ENCODE measurements at regions not wholly inside any gene's neighbourhood (a gene's known extent, or its start where the extent isn't known, plus 50 kb on each side); places are given as distances from the start of the nearest gene placed in this dataset.

DNA sequence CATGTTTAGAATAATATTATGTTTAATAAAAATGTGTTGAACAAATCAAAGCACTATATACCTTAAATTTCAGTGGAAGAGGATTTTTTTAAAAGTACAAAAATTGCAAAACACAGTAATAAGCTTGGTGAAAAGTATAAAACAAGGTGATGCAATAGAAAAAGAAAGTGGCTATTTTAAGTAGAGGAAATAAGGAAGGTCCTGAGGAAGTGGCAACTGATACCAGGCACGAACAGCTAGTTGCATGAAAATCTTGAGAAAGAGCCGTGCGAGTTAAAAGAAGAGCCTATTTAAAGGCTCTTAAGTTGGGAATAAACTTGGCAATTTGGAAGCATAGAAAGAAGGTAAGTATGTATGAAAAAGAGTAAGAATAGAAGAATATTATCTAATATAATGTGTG lies 1679.3 kb downstream of the LRRC4C start:
- no peak for DNase-seq (ENCODE audit: low read depth in 1 of 2, low spot score in 2 of 2)
- no peak overlapping the region for H2BK5ac ChIP-seq (ENCODE audit: low read depth, low read length)
- no peaks in the 10 kb centered on the region for H3K79me1 ChIP-seq (ENCODE audit: low read depth, low read length)
- 91% methylated on average over 3 of the region's 3 CpGs; no CpG with 5 or more reads in 1 of the 2 experiments for WGBS, 2 experiments (ENCODE audit: extremely low coverage in 1 of 2, insufficient coverage in 1 of 2, insufficient read length in 1 of 2, insufficient replicate concordance in 2 of 2, low coverage in 1 of 2, low lambda C conversion rate in 2 of 2, missing lambda C conversion rate in 1 of 2)
- H3K79me2 ChIP-seq (ENCODE audit: control insufficient read depth in 1 of 2, insufficient read depth in 2 of 2, low read length in 2 of 2) = no peaks in the 10 kb centered on the region
- no peak overlapping the region for H4K91ac ChIP-seq (replicated peaks; ENCODE audit: insufficient read length, low read length)
- no peaks in the 10 kb centered on the region for H3K23me2 ChIP-seq (ENCODE audit: low read depth, low read length)
- H3K18ac ChIP-seq (ENCODE audit: extremely low read depth, low read length) = no peak overlapping the region
- H2AFZ ChIP-seq (ENCODE audit: low read length) = no peak overlapping the region
- no peak overlapping the region for H3K4ac ChIP-seq (replicated peaks; ENCODE audit: insufficient read length, low read depth, low read length)
- no peak overlapping the region for H4K8ac ChIP-seq (ENCODE audit: extremely low read depth, insufficient read depth, low read length)
- H4K5ac ChIP-seq (ENCODE audit: insufficient read length, low read depth, low read length) = no peak overlapping the region
- H2BK12ac ChIP-seq (ENCODE audit: low read depth, low read length) = no peak overlapping the region
- no peaks in the 10 kb centered on the region for H3K27me3 ChIP-seq (replicated peaks in 1 of 4; ENCODE audit: control insufficient read depth in 3 of 4, extremely low read depth in 1 of 4, insufficient read depth in 3 of 4, low read length in 3 of 4)
- POLR2A ChIA-PET (ENCODE audit: partially characterized antibody) = no interaction called here
- CTCF ChIA-PET (ENCODE audit: partially characterized antibody) = interaction anchor here (1.3 kb wide), 1 partner anchor 345 kb away, joined by 4 read pairs; no protein-coding TSS in a partner anchor
- TF ChIP-seq SP4 (IDR thresholded peaks at IDR 0.05; ENCODE audit: low read length) (no peak), SP1 (IDR thresholded peaks at IDR 0.05; ENCODE audit: low read depth, low read length) (no peak), ZNF274 (IDR thresholded peaks at IDR 0.05; ENCODE audit: borderline replicate concordance, extremely low read depth, low read length) (no peak), HDAC2 (IDR thresholded peaks at IDR 0.05; ENCODE audit: borderline replicate concordance in 1 of 2, low read depth in 2 of 2, low read length in 2 of 2) (no peak), CBX8 (IDR thresholded peaks at IDR 0.05; ENCODE audit: borderline replicate concordance, low read depth, low read length) (no peak), TAF1 (IDR thresholded peaks at IDR 0.05; ENCODE audit: low read depth, low read length) (no peak), CBX5 (IDR thresholded peaks at IDR 0.05; ENCODE audit: low read depth, low read length) (no peak), TAF7 (optimal IDR thresholded peaks at IDR 0.05; ENCODE audit: borderline replicate concordance, low read depth, low read length) (no peak), SUZ12 (IDR thresholded peaks at IDR 0.05; ENCODE audit: low read length) (no peak)
- no peak overlapping the region for H3K4me2 ChIP-seq (ENCODE audit: insufficient read depth in 1 of 2, low read depth in 2 of 2, low read length in 2 of 2)
- no peak overlapping the region for H2BK120ac ChIP-seq (replicated peaks; ENCODE audit: low read depth, low read length)
- H2BK20ac ChIP-seq (ENCODE audit: low read length) = no peak overlapping the region
- H3K56ac ChIP-seq (replicated peaks; ENCODE audit: insufficient read length, low read depth, low read length) = no peak overlapping the region
- H3K14ac ChIP-seq (ENCODE audit: insufficient read length) = no peak overlapping the region
- no peaks in the 10 kb centered on the region for H3K36me3 ChIP-seq (ENCODE audit: control insufficient read depth in 2 of 4, insufficient read depth in 4 of 4, low read length in 3 of 4)
- H4K20me1 ChIP-seq (replicated peaks in 1 of 2; ENCODE audit: control insufficient read depth in 1 of 2, insufficient read depth in 2 of 2, low read length in 2 of 2) = no peaks in the 10 kb centered on the region
- no peak overlapping the region for H3K23ac ChIP-seq (ENCODE audit: insufficient read length)
- no peak overlapping the region for H2BK15ac ChIP-seq (ENCODE audit: low read length)
- no peak overlapping the region for H3K27ac ChIP-seq (ENCODE audit: low read depth, low read length)
- no peak overlapping the region for H2AK5ac ChIP-seq (ENCODE audit: low read depth, low read length)
- no peak overlapping the region for H3K4me3 ChIP-seq (ENCODE audit: extremely low read depth in 1 of 4, insufficient read depth in 2 of 4, low read depth in 3 of 4, low read length in 4 of 4)
- no peaks in the 10 kb centered on the region for H3K9me3 ChIP-seq (ENCODE audit: insufficient read depth in 2 of 2, low read depth in 1 of 2, low read length in 1 of 2)
- no peak for FAIRE-seq
- H3K9ac ChIP-seq (replicated peaks in 1 of 4; ENCODE audit: extremely low read depth in 1 of 4, low read depth in 3 of 4, low read length in 3 of 4) = no peak overlapping the region
- no peaks in the 10 kb centered on the region for H3K4me1 ChIP-seq (replicated peaks in 1 of 4; ENCODE audit: control insufficient read depth in 3 of 4, insufficient read depth in 4 of 4, low read length in 3 of 4)
